Caco-2 (cell line): ENCODE measurements at regions not wholly inside any gene's neighbourhood (a gene's known extent, or its start where the extent isn't known, plus 50 kb on each side); places are given as distances from the start of the nearest gene placed in this dataset.

ENCODE experiments used
- BruUV-seq: library from RNA; stranded (reverse); fragments of 400-500 nt; replicated peaks from 2 replicates; lab custom pipeline; 2021; lab: Mats Ljungman, UMichigan
- CTCF ChIA-PET: fragments of 300-600 bp; sonication (Branson Sonifier 250); formaldehyde crosslinking; loops from one replicate; lab custom pipeline; 2022; ENCODE audit warnings: antibody characterized with exemption; lab: Charles Lee
- POLR2A ChIA-PET: fragments of 300-600 bp; sonication (Branson Sonifier 250); formaldehyde crosslinking; loops from one replicate; lab custom pipeline; 2022; ENCODE audit warnings: antibody characterized with exemption; lab: Charles Lee
- DNase-seq, 2 experiments: peaks; one replicate each; pipeline versions ENCODE4 v3.0.0 to v3.0.0-alpha.2; 2020 to 2022
- H3K27me3 ChIP-seq: replicated peaks from 2 replicates; pipeline ENCODE4 v1.6.0; 2011; ENCODE audit warnings: low read length; ENCODE audit not compliant: control insufficient read depth, insufficient read depth
- H3K36me3 ChIP-seq: 2 replicates; pipeline ENCODE4 v1.5.1; 2011; ENCODE audit warnings: low read length; ENCODE audit not compliant: control insufficient read depth, insufficient read depth
- H3K4me1 ChIP-seq: fragments of 250-450 bp; sonication (Bioruptor Pico); 2 replicates; pipeline ENCODE4 v1.5.1; 2020; ENCODE audit warnings: mild to moderate bottlenecking
- H3K4me3 ChIP-seq: 2 replicates; pipeline ENCODE4 v1.5.1; 2011; ENCODE audit warnings: low read depth, mild to moderate bottlenecking, control low read depth, low read length
- H3K9me3 ChIP-seq: fragments of 250-450 bp; sonication (Bioruptor Pico); 2 replicates; pipeline ENCODE4 v1.5.1; 2020; ENCODE audit warnings: mild to moderate bottlenecking, moderate library complexity
- H3K27ac Mint-ChIP-seq: one replicate; pipeline ENCODE4 v1.8.0; 2022; ENCODE audit warnings: mixed read lengths; ENCODE audit not compliant: unreplicated experiment
- H3K27me3 Mint-ChIP-seq: one replicate; pipeline ENCODE4 v1.8.0; 2022; ENCODE audit warnings: mixed read lengths; ENCODE audit not compliant: insufficient read depth, unreplicated experiment
- H3K36me3 Mint-ChIP-seq: one replicate; pipeline ENCODE4 v1.8.0; 2022; ENCODE audit warnings: mild to moderate bottlenecking, mixed read lengths; ENCODE audit not compliant: insufficient read depth, unreplicated experiment
- H3K4me1 Mint-ChIP-seq: one replicate; pipeline ENCODE4 v1.8.0; 2022; ENCODE audit warnings: low read depth, mixed read lengths; ENCODE audit not compliant: unreplicated experiment
- H3K4me3 Mint-ChIP-seq: one replicate; pipeline ENCODE4 v1.8.0; 2022; ENCODE audit warnings: mild to moderate bottlenecking, moderate library complexity, mixed read lengths; ENCODE audit not compliant: unreplicated experiment
- H3K9me3 Mint-ChIP-seq: one replicate; pipeline ENCODE4 v1.8.0; 2022; ENCODE audit warnings: mixed read lengths; ENCODE audit not compliant: unreplicated experiment
- intact Hi-C: fragments of 100-400 bp; cut with micrococcal nuclease; formaldehyde crosslinking; loops from one replicate; pipeline ENCODE4 v1.10.0; 2022; ENCODE audit not compliant: unreplicated experiment
- TF ChIP-seq, protein P1 (sequence below), 2 experiments: fragments of 200-600 bp in 1 of 2; IDR thresholded peaks; 1 replicate in 1 of 2; 2 replicates in 1 of 2; pipeline versions ENCODE4 v1.5.1 to v1.8.0; 2011 to 2022; ENCODE audit warnings: antibody characterized with exemption in 1 of 2, control low read depth in 1 of 2, inconsistent platforms in 1 of 2, low read depth in 1 of 2, low read length in 1 of 2, mild to moderate bottlenecking in 1 of 2, moderate library complexity in 1 of 2; ENCODE audit not compliant: insufficient read depth in 1 of 2, severe bottlenecking in 1 of 2, unreplicated experiment in 1 of 2

DNA sequence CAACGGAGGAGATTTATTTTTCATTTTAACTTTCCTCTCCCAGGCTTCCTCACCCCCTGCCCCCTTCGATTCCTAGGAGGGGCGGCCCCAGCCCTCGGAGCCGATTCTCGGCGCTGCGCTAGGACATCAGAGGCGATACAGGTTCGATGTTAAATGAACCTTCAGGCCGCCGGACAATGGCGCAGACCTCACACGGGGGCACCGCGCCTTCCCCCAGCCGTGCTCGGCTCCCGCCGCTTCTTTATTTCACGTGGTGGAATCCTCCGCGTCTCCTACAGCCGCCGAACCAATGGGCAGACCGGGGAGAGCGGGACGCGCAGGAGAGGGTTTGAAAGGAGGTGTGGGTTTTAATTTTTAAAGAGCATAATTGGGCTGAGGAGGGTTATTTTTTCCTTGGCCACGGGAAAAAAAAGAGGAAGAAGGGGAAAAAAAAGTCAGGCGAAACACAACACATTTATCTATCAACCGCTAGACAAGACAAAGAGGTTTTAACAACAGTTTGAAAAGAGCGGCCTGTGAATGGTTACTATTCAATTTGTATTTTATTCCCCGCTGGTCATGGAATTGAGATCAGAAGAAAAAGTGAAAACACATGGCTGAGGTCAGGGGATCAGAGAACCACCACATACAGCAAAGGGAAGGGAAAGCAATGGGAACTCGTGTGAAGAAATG, 126.8 kb downstream of the TMEM174 start:
- Histone ChIP-seq H3K36me3 (no peaks in the 10 kb centered on the region), H3K27me3 (no peaks in the 10 kb centered on the region), H3K4me1 (no peaks in the 10 kb centered on the region), H3K4me3 (no peak overlapping the region), H3K9me3 (no peaks in the 10 kb centered on the region)
- Mint-ChIP-seq H3K36me3 (peaks cover 5% of the 10 kb centered on the region), H3K27me3 (peaks cover 9% of the 10 kb centered on the region), H3K4me3 (no peak overlapping the region), H3K4me1 (no peaks in the 10 kb centered on the region), H3K27ac (no peak overlapping the region), H3K9me3 (no peaks in the 10 kb centered on the region)
- intact Hi-C loops = loop anchor here (5.0 kb wide), 1 partner anchor 152 kb away; no protein-coding TSS in a partner anchor
- TF ChIP-seq, protein P1, sequence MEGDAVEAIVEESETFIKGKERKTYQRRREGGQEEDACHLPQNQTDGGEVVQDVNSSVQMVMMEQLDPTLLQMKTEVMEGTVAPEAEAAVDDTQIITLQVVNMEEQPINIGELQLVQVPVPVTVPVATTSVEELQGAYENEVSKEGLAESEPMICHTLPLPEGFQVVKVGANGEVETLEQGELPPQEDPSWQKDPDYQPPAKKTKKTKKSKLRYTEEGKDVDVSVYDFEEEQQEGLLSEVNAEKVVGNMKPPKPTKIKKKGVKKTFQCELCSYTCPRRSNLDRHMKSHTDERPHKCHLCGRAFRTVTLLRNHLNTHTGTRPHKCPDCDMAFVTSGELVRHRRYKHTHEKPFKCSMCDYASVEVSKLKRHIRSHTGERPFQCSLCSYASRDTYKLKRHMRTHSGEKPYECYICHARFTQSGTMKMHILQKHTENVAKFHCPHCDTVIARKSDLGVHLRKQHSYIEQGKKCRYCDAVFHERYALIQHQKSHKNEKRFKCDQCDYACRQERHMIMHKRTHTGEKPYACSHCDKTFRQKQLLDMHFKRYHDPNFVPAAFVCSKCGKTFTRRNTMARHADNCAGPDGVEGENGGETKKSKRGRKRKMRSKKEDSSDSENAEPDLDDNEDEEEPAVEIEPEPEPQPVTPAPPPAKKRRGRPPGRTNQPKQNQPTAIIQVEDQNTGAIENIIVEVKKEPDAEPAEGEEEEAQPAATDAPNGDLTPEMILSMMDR (IDR thresholded peaks at IDR 0.05; ENCODE audit: insufficient read depth in 1 of 2, low read depth in 1 of 2, low read length in 1 of 2, severe bottlenecking in 1 of 2, unreplicated experiment in 1 of 2) = no peak
- ChIA-PET CTCF (no interaction called here), POLR2A (no interaction called here)
- no peak for DNase-seq
- no TSS peak for BruUV-seq

DNA sequence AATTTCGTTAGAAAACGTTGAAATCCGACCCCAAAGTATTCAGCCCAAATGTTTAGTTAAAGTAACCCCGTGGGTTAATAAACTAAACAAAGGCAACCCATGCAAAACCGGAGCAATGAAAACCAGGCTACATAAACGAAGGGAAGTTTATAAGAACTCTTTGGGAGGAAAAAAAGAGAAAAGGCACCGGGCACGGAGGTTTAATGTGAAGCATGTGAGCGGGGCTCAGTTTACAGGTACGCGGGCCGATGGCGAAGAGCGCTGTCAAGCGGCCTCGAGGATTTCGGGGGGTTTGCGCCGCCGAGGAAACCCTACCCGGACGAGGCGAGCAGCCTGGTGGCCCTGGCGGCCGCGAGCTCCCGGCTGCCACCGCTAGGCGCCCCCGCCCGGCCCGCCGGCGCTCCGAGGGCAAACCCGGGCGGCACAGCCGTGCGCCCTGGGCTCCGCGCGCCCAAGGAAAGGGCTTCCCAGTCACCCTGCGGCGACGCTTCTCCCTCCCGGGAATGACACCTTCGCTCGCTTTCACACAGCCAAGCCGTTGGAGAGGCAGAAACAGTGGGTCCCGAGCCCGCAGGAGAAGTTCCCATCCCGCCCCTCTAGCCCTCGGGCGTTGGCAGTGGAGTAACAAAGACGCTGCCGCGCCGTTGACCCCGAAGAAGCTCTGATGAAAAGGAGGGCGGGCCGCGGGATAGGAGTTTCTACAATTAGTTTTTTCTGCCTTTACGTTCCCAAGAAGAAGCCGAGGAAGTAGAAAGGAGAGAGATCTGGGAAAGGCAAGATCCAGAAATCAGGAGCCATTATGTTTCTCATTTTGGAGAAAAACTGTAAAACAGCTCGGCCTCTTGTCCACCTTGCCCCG, 126.0 kb downstream of the TMEM174 start:
- H3K27ac Mint-ChIP-seq = no peak overlapping the region
- peaks cover 5% of the 10 kb centered on the region for H3K36me3 Mint-ChIP-seq
- H3K4me3 Mint-ChIP-seq = peak overlapping the region; percentile 43
- peak in 1 of 2 experiments; percentile 23 for DNase-seq
- no peaks in the 10 kb centered on the region for H3K36me3 ChIP-seq
- no TSS peak for BruUV-seq
- H3K4me3 ChIP-seq = no peak overlapping the region
- H3K9me3 ChIP-seq = no peaks in the 10 kb centered on the region
- intact Hi-C loops = no loop called here
- CTCF ChIA-PET = interaction anchor here (0.6 kb wide), 1 partner anchor 83 kb away, joined by 4 read pairs; no protein-coding TSS in a partner anchor
- TF ChIP-seq, protein P1 (IDR thresholded peaks at IDR 0.05; ENCODE audit: insufficient read depth in 1 of 2, low read depth in 1 of 2, low read length in 1 of 2, severe bottlenecking in 1 of 2, unreplicated experiment in 1 of 2) = no peak
- POLR2A ChIA-PET = no interaction called here
- H3K27me3 ChIP-seq = no peaks in the 10 kb centered on the region
- no peaks in the 10 kb centered on the region for H3K9me3 Mint-ChIP-seq
- no peaks in the 10 kb centered on the region for H3K4me1 Mint-ChIP-seq
- peaks cover 9% of the 10 kb centered on the region for H3K27me3 Mint-ChIP-seq
- H3K4me1 ChIP-seq = no peaks in the 10 kb centered on the region

DNA sequence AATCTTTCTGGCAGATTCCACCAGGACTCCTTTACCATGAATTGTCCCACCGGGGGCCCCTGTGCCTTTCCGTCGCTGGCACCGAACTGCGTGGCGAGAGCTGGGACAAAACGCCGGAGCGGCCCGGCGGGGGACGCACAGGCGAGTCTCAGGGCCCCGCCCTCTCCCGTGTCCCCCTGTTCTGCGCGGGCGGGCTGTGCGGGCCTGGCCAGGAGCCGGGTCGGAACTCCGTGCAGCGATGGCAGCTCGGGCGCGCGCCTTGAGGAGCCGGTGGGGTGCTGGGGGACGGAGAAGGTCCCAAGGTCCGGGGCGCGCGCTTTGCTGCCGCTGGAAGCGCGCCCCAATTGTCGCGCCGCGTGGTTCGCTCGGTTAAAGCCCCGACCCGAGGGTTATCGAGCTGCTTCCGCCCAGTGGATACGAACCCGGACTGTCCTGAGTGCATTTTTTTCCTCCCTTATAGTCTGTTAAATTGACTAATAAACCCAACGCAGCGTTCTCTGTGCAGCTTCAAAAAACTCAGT, 125.3 kb downstream of the TMEM174 start:
- peaks cover 9% of the 10 kb centered on the region for H3K27me3 Mint-ChIP-seq
- H3K4me1 ChIP-seq = no peaks in the 10 kb centered on the region
- no peaks in the 10 kb centered on the region for H3K4me1 Mint-ChIP-seq
- H3K27me3 ChIP-seq = no peaks in the 10 kb centered on the region
- no peak overlapping the region for H3K4me3 ChIP-seq
- CTCF ChIA-PET = interaction anchor here (0.6 kb wide), 1 partner anchor 82 kb away, joined by 4 read pairs; no protein-coding TSS in a partner anchor
- TF ChIP-seq, protein P1 (IDR thresholded peaks at IDR 0.05; ENCODE audit: insufficient read depth in 1 of 2, low read depth in 1 of 2, low read length in 1 of 2, severe bottlenecking in 1 of 2, unreplicated experiment in 1 of 2) = no peak
- H3K9me3 ChIP-seq = no peaks in the 10 kb centered on the region
- H3K9me3 Mint-ChIP-seq = no peaks in the 10 kb centered on the region
- peak overlapping the region; percentile 43 for H3K4me3 Mint-ChIP-seq
- H3K27ac Mint-ChIP-seq = no peak overlapping the region
- intact Hi-C loops = no loop called here
- no peaks in the 10 kb centered on the region for H3K36me3 ChIP-seq
- peaks cover 5% of the 10 kb centered on the region for H3K36me3 Mint-ChIP-seq
- no peak for DNase-seq
- no TSS peak for BruUV-seq
- POLR2A ChIA-PET = no interaction called here
